ENCODE measurements at regions not wholly inside any gene's neighbourhood (a gene's known extent, or its start where the extent isn't known, plus 50 kb on each side); places are given as distances from the start of the nearest gene placed in this dataset.

DNA sequence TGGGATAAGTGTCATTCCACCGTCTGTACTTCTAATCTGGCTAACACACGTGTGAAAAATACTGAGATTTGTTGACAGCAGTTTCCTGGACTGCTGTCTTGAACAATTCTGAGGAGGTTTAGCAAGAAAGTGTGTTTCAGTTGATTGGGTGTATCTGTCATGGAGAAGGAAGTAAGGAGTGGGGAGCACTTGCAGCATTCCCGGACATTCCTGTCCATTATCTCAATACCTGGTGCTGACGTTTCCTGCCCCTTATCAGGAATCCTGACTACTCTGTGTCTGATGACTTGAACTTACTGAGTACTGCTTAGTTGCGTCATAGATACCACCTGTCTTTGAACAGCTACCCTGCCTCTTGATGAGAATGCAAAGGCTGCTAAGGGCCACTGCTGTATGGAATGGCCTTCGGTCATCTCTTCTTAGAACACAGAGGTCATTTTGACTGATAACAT is 72.0 kb upstream of the VKORC1L1 start:
- TF ChIP-seq POLR2AphosphoS5 (IDR thresholded peaks at IDR 0.05; ENCODE audit: low read depth, low read length) (no peak), POLR2A (IDR thresholded peaks at IDR 0.05; ENCODE audit: low read depth, low read length) (no peak)
